ENCODE measurements at regions not wholly inside any gene's neighbourhood (a gene's known extent, or its start where the extent isn't known, plus 50 kb on each side); places are given as distances from the start of the nearest gene placed in this dataset.

- no peak overlapping the region for H2AFZ ChIP-seq (ENCODE audit: low read length)
- CTCF ChIA-PET (ENCODE audit: low intra/inter-chr PET ratio, low total read pairs) = no interaction called here
- in situ Hi-C loops (cut with HindIII; ENCODE audit: extremely low pct_ligation_motif_present, low pct_unique_long_range_greater_than_20kb) = no loop called here
- TF ChIP-seq, protein P1, sequence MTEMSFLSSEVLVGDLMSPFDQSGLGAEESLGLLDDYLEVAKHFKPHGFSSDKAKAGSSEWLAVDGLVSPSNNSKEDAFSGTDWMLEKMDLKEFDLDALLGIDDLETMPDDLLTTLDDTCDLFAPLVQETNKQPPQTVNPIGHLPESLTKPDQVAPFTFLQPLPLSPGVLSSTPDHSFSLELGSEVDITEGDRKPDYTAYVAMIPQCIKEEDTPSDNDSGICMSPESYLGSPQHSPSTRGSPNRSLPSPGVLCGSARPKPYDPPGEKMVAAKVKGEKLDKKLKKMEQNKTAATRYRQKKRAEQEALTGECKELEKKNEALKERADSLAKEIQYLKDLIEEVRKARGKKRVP (CRISPR knock-in tag; IDR thresholded peaks at IDR 0.05) = 0 out of 4 replicates have a peak, but pooled peaks of 1 of the 2 experiments have one; percentile 33
- no peak for TF ChIP-seq ZNF138 (CRISPR knock-in tag; IDR thresholded peaks at IDR 0.05; ENCODE audit: low read depth)
- no peak for TF ChIP-seq ZNF644 (CRISPR knock-in tag; IDR thresholded peaks at IDR 0.05; ENCODE audit: low read depth)
- peak; percentile 75 for TF ChIP-seq FOSL2 (CRISPR knock-in tag; IDR thresholded peaks at IDR 0.05)
- H3K27ac ChIP-seq (ENCODE audit: extremely low read length, insufficient read depth, low read length) = no peak overlapping the region
- intact Hi-C loops (cut with micrococcal nuclease; ENCODE audit: unreplicated experiment) = no loop called here
- ATAC-seq (peak; percentile 56; the same call in 2 of the 3 replicates), FAIRE-seq (no peak), DNase-seq (ENCODE audit: low spot score) (no peak)
- no peak overlapping the region for H3K4me2 ChIP-seq (ENCODE audit: low read depth, low read length)
- no peaks in the 10 kb centered on the region for H4K20me1 ChIP-seq (ENCODE audit: insufficient read depth, low read length)
- H3K9me3 ChIP-seq (ENCODE audit: low read length) = no peaks in the 10 kb centered on the region
- H3K4me1 ChIP-seq (ENCODE audit: insufficient read depth, low read length) = no peaks in the 10 kb centered on the region
- H3K27me3 ChIP-seq (ENCODE audit: control insufficient read depth in 1 of 2, insufficient read depth in 2 of 2, low read length in 2 of 2) = peaks cover 0 to 5% of the 10 kb centered on the region in 2 experiments; a peak in 1 of 5 replicates
- POLR2A ChIA-PET = no interaction called here
- H3K4me3 ChIP-seq (replicated peaks in 1 of 3; ENCODE audit: insufficient read depth in 1 of 3, low read depth in 2 of 3, low read length in 3 of 3) = no peak overlapping the region
- 25% methylated on average over 5 of the region's 5 CpGs for WGBS (ENCODE audit: low lambda C conversion rate)
- no peaks in the 10 kb centered on the region for H3K36me3 ChIP-seq (replicated peaks in 1 of 2; ENCODE audit: control insufficient read depth in 1 of 2, insufficient read depth in 2 of 2, low read length in 2 of 2)
- H3K9ac ChIP-seq (ENCODE audit: insufficient read depth, low read depth, low read length) = no peak overlapping the region
- no TSS peak for BruUV-seq (replicated peaks)
- H3K79me2 ChIP-seq (ENCODE audit: insufficient read depth, low read length) = no peaks in the 10 kb centered on the region
Observed at GRCh38 chr13:100944791-100945345, 270.3 kb upstream of the TMTC4 start.

- FAIRE-seq (no peak), ATAC-seq (no peak), DNase-seq (ENCODE audit: low spot score) (no peak)
- Histone ChIP-seq H2AFZ (ENCODE audit: low read length) (no peak overlapping the region), H4K20me1 (ENCODE audit: insufficient read depth, low read length) (no peaks in the 10 kb centered on the region), H3K27ac (ENCODE audit: extremely low read length, insufficient read depth, low read length) (no peak overlapping the region), H3K4me1 (ENCODE audit: insufficient read depth, low read length) (no peaks in the 10 kb centered on the region), H3K4me3 (replicated peaks in 1 of 3; ENCODE audit: insufficient read depth in 1 of 3, low read depth in 2 of 3, low read length in 3 of 3) (no peak overlapping the region), H3K79me2 (ENCODE audit: insufficient read depth, low read length) (no peaks in the 10 kb centered on the region), H3K27me3 (ENCODE audit: control insufficient read depth in 1 of 2, insufficient read depth in 2 of 2, low read length in 2 of 2) (0 out of 5 replicates have a peak, but pooled peaks cover 0 to 5% of the 10 kb centered on the region in 2 experiments), H3K36me3 (replicated peaks in 1 of 2; ENCODE audit: control insufficient read depth in 1 of 2, insufficient read depth in 2 of 2, low read length in 2 of 2) (no peaks in the 10 kb centered on the region), H3K9me3 (ENCODE audit: low read length) (no peaks in the 10 kb centered on the region), H3K4me2 (ENCODE audit: low read depth, low read length) (no peak overlapping the region), H3K9ac (ENCODE audit: insufficient read depth, low read depth, low read length) (no peak overlapping the region)
- WGBS (ENCODE audit: low lambda C conversion rate) = 9% methylated on average over 1 of the region's 1 CpG
- in situ Hi-C loops (cut with HindIII; ENCODE audit: extremely low pct_ligation_motif_present, low pct_unique_long_range_greater_than_20kb) (no loop called here), intact Hi-C loops (cut with micrococcal nuclease; ENCODE audit: unreplicated experiment) (no loop called here)
- ChIA-PET POLR2A (no interaction called here), CTCF (ENCODE audit: low intra/inter-chr PET ratio, low total read pairs) (no interaction called here)
- BruUV-seq (replicated peaks) = no TSS peak
- TF ChIP-seq SNRNP70 (IDR thresholded peaks at IDR 0.05; ENCODE audit: low read depth, low read length) = no peak
- TF ChIP-seq SETDB1 (CRISPR knock-in tag; IDR thresholded peaks at IDR 0.05; ENCODE audit: borderline replicate concordance) = no peak
- no peak for TF ChIP-seq AFF4 (CRISPR knock-in tag; IDR thresholded peaks at IDR 0.05)
- no peak for TF ChIP-seq TEAD3 (CRISPR knock-in tag; optimal IDR thresholded peaks at IDR 0.05; ENCODE audit: borderline replicate concordance)
- no peak for TF ChIP-seq ZNF496 (CRISPR knock-in tag; IDR thresholded peaks at IDR 0.05; ENCODE audit: insufficient replicate concordance)
- TF ChIP-seq, protein P2, sequence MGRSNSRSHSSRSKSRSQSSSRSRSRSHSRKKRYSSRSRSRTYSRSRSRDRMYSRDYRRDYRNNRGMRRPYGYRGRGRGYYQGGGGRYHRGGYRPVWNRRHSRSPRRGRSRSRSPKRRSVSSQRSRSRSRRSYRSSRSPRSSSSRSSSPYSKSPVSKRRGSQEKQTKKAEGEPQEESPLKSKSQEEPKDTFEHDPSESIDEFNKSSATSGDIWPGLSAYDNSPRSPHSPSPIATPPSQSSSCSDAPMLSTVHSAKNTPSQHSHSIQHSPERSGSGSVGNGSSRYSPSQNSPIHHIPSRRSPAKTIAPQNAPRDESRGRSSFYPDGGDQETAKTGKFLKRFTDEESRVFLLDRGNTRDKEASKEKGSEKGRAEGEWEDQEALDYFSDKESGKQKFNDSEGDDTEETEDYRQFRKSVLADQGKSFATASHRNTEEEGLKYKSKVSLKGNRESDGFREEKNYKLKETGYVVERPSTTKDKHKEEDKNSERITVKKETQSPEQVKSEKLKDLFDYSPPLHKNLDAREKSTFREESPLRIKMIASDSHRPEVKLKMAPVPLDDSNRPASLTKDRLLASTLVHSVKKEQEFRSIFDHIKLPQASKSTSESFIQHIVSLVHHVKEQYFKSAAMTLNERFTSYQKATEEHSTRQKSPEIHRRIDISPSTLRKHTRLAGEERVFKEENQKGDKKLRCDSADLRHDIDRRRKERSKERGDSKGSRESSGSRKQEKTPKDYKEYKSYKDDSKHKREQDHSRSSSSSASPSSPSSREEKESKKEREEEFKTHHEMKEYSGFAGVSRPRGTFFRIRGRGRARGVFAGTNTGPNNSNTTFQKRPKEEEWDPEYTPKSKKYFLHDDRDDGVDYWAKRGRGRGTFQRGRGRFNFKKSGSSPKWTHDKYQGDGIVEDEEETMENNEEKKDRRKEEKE (IDR thresholded peaks at IDR 0.05) = no peak
- no peak for TF ChIP-seq ZNF773 (CRISPR knock-in tag; IDR thresholded peaks at IDR 0.05; ENCODE audit: borderline replicate concordance)
Observed at GRCh38 chr13:100942742-100943141, 268.1 kb upstream of the TMTC4 start.
